Spinal cord (tissue), 9 donors: ENCODE measurements at regions not wholly inside any gene's neighbourhood (a gene's known extent, or its start where the extent isn't known, plus 50 kb on each side); places are given as distances from the start of the nearest gene placed in this dataset.

Experiments used
- DNase-seq, 6 donors: peaks; one replicate each; pipeline versions ENCODE4 v3.0.0 to v3.0.0-alpha.2; 2013 to 2015; ENCODE audit warnings: low spot score in 6 of 6, low read depth in 4 of 6
- H3K27ac ChIP-seq: one replicate; pipeline ENCODE4 v1.5.1; 2013; ENCODE audit warnings: low read depth, low read length, control low read depth
- H3K27me3 ChIP-seq: one replicate; pipeline ENCODE4 v1.6.1; 2013; ENCODE audit warnings: low read length; ENCODE audit not compliant: control insufficient read depth, insufficient read depth
- H3K36me3 ChIP-seq: one replicate; pipeline ENCODE4 v1.6.1; 2013; ENCODE audit warnings: low read length; ENCODE audit not compliant: control insufficient read depth, insufficient read depth
- H3K4me1 ChIP-seq: one replicate; pipeline ENCODE4 v1.6.1; 2013; ENCODE audit warnings: low read length; ENCODE audit not compliant: control insufficient read depth, insufficient read depth
- H3K4me3 ChIP-seq: one replicate; pipeline ENCODE4 v1.5.1; 2013; ENCODE audit warnings: low read depth, low read length, control low read depth
- H3K9me3 ChIP-seq: one replicate; pipeline ENCODE4 v1.6.1; 2013; ENCODE audit warnings: low read length; ENCODE audit not compliant: control insufficient read depth, insufficient read depth
- WGBS: methylation state at CpG from one replicate; pipeline ENCODE4 v1.1.5; 2013; ENCODE audit warnings: missing lambda C conversion rate; ENCODE audit not compliant: insufficient coverage; 5-methylcytosine and 5-hydroxymethylcytosine counted together
- donor health status: healthy.

DNA sequence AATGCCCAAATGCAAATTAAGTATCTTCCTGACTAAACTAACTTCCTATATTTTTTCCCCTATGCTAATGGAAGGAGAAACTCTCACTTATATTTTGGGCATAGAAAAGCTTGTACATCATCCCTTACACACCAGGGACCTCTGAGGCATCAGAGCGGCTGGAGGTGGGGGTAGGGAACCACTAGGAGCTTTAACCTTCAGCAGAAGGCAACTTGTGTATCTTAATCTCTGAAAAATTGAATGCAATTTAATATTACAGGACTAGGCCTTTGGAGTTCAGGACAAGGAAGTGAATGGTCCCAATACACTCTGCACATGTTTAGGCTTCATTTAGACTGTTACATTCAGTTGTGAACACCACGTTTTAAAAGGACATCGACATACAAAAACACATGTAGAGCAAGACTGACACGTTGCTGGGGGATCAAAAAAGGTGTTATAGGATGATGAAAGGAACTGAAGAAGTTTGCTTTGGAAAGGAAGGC, 85.9 kb downstream of the NAV1 start:
- no peak for DNase-seq
- 84% methylated on average over 3 of the region's 4 CpGs for WGBS
- peaks cover 9% of the 10 kb centered on the region for H3K36me3 ChIP-seq
- no peaks in the 10 kb centered on the region for H3K9me3 ChIP-seq
- no peak overlapping the region for H3K27ac ChIP-seq
- H3K4me1 ChIP-seq: peaks cover 39% of the 10 kb centered on the region
- H3K4me3 ChIP-seq: no peak overlapping the region
- H3K27me3 ChIP-seq: no peaks in the 10 kb centered on the region

GRCh38 chr1:201625226-201625761, 86.4 kb downstream of the NAV1 start:
- Histone ChIP-seq H3K4me3 (no peak overlapping the region), H3K4me1 (peaks cover 44% of the 10 kb centered on the region), H3K9me3 (no peaks in the 10 kb centered on the region), H3K27me3 (no peaks in the 10 kb centered on the region), H3K36me3 (peaks cover 9% of the 10 kb centered on the region), H3K27ac (no peak overlapping the region)
- WGBS: 78% methylated on average over 3 of the region's 3 CpGs
- DNase-seq: peak in 1 of 6 donors; percentile 83

DNA sequence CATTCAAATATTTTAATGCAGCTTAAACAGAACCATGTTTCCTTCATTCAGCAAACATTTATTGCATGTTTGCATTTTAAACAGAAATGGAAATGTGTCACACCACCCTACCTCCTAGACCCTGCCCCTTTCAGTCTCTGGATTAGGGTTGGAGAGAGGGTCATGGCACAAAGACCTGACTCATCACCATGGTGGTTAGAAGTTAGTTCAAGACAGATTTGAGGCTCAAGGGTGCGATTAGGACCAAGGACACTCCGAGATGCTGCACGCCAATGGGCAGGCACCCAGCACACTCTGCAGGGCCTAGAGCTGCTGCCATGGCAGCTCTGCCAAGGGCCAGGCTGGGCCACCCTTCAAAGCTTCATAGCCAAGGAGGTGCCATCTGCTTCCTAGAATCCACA, 86.9 kb downstream of the NAV1 start:
- H3K27me3 ChIP-seq: no peaks in the 10 kb centered on the region
- H3K27ac ChIP-seq: no peak overlapping the region
- H3K36me3 ChIP-seq: peaks cover 9% of the 10 kb centered on the region
- WGBS: 83% methylated on average over 3 of the region's 3 CpGs
- no peak for DNase-seq
- no peak overlapping the region for H3K4me3 ChIP-seq
- peaks cover 48% of the 10 kb centered on the region for H3K4me1 ChIP-seq
- H3K9me3 ChIP-seq: no peaks in the 10 kb centered on the region

- no peak for DNase-seq
- Histone ChIP-seq H3K27ac (no peak overlapping the region), H3K4me1 (peaks cover 55% of the 10 kb centered on the region), H3K36me3 (peaks cover 9% of the 10 kb centered on the region), H3K4me3 (no peak overlapping the region), H3K27me3 (no peaks in the 10 kb centered on the region), H3K9me3 (no peaks in the 10 kb centered on the region)
- WGBS: no CpG with 5 or more reads among the region's 4 CpGs
Measured at GRCh38 chr1:201626629-201627275, 87.8 kb downstream of the NAV1 start.

DNA sequence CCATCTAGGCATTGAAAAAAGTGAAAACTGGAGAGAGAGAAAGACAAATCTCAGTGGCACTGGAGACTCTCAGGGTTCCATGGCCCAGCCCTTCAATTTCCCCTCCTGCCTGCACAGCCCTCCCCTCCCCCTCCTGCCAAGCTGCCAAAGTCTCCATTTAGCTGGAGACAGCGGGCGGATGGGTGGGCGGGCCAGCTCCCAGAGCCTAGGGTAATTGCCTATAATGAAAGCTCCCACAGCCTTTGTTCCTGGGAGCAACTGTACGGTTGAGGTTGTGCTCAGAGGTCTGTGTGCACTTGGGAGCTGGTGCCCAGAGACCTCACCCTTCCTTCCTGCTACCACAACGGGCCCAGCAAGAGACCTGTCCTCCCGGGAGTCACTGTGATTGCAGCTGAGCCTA, 89.6 kb downstream of the NAV1 start:
- Histone ChIP-seq H3K4me3 (no peak overlapping the region), H3K27me3 (no peaks in the 10 kb centered on the region), H3K4me1 (peaks cover 48% of the 10 kb centered on the region), H3K9me3 (no peaks in the 10 kb centered on the region), H3K36me3 (peaks cover under 1% of the 10 kb centered on the region), H3K27ac (peak overlapping the region; percentile 22)
- WGBS: 24% methylated on average over 5 of the region's 6 CpGs
- peak in 2 of 6 donors; percentile 78 to 89 for DNase-seq

- no peak overlapping the region for H3K4me3 ChIP-seq
- no peaks in the 10 kb centered on the region for H3K36me3 ChIP-seq
- WGBS: 47% methylated on average over 6 of the region's 6 CpGs
- H3K9me3 ChIP-seq: no peaks in the 10 kb centered on the region
- no peak for DNase-seq
- H3K4me1 ChIP-seq: peaks cover 48% of the 10 kb centered on the region
- H3K27ac ChIP-seq: peak overlapping the region; percentile 25
- H3K27me3 ChIP-seq: no peaks in the 10 kb centered on the region
Measured at GRCh38 chr1:201630582-201630981, 91.7 kb downstream of the NAV1 start.

DNA sequence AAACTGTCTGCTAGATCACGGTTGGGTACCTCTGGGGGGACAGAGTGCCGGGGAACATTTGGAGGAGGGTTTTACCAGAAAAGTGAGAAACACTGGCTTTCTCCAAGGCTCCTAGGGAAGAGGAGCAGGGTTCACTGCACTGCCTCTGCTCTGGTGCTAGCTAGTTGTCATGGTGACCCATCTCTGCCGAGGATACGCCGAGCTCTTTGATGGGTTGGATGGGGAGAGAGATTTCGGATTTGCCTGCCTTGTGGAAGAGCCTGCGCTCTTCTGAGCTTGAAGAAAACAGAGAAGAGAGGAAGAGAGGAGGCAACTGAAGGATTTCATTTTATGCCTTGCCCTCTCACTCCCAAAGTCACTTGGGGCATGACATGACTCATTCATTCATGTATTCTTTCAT, 92.1 kb downstream of the NAV1 start:
- H3K4me1 ChIP-seq: peaks cover 49% of the 10 kb centered on the region

DNA sequence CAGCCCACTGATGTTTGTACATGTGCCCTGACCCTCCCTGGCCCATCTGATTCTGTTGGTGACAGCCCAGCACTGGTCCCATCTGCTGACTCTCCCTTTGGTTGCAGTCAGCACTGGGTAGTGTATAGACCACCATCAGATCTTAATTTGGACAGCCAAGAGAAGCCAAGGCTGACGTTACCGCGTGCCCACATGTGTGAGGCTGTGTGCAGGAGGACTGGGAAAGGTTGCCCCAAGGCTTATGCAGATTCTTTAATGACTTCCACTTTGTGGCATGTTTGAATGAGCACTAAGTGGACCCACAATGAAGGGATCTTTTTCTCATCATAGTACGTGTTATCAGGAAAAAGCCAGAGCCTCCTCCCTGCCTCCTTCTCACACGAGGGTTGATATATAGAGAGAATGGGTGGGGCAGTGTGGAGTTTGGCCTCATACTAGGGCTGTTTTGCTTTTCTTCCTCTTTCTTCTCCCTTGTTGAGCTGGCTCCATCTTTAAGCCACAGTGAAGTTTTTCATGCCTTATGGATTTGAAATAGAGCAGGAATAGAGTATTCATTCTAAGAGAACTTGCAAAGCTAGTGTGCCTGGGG, 93.5 kb downstream of the NAV1 start:
- Histone ChIP-seq H3K4me1 (peaks cover 50% of the 10 kb centered on the region), H3K27ac (no peak overlapping the region), H3K4me3 (no peak overlapping the region), H3K36me3 (no peaks in the 10 kb centered on the region), H3K9me3 (no peaks in the 10 kb centered on the region), H3K27me3 (no peaks in the 10 kb centered on the region)
- 80% methylated on average over 1 of the region's 5 CpGs for WGBS
- no peak for DNase-seq

More for the DNA sequence above, 92.1 kb downstream of the NAV1 start:
- Histone ChIP-seq H3K27ac (peak overlapping the region; percentile 17), H3K9me3 (no peaks in the 10 kb centered on the region), H3K4me3 (no peak overlapping the region), H3K36me3 (no peaks in the 10 kb centered on the region), H3K27me3 (no peaks in the 10 kb centered on the region)
- peak in 2 of 6 donors; percentile 77 to 93 for DNase-seq
- WGBS: 33% methylated on average over 2 of the region's 7 CpGs

GRCh38 chr1:201633297-201633696, 94.4 kb downstream of the NAV1 start:
- Histone ChIP-seq H3K27me3 (no peaks in the 10 kb centered on the region), H3K36me3 (no peaks in the 10 kb centered on the region), H3K4me1 (peaks cover 49% of the 10 kb centered on the region), H3K27ac (no peak overlapping the region), H3K9me3 (no peaks in the 10 kb centered on the region), H3K4me3 (no peak overlapping the region)
- 58% methylated on average over 2 of the region's 2 CpGs for WGBS
- no peak for DNase-seq

DNA sequence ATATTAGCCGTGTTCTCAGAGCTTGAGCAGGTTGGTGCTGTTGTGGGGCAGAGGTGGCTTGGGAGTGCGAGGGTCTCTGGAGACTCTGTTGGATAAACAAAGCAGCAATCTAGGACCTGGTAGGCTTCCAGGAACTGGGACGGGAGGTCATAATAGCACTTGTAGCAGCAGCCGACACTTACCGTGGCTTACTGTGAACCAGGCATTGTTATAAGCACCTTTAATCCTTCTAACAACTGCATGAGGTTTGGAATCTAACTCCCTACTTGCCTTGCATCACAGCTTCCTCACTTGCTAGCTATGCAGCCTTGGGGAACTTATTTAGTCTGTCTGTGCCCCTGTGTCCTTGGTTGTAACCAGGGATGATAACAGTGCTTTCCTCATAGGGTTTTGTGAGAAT, 94.9 kb downstream of the NAV1 start:
- WGBS: 23% methylated on average over 2 of the region's 5 CpGs
- H3K27me3 ChIP-seq: no peaks in the 10 kb centered on the region
- no peak overlapping the region for H3K27ac ChIP-seq
- no peak overlapping the region for H3K4me3 ChIP-seq
- no peaks in the 10 kb centered on the region for H3K36me3 ChIP-seq
- H3K9me3 ChIP-seq: no peaks in the 10 kb centered on the region
- H3K4me1 ChIP-seq: peaks cover 44% of the 10 kb centered on the region
- DNase-seq: no peak
